SH-SY5Y (cell line): ENCODE measurements at regions not wholly inside any gene's neighbourhood (a gene's known extent, or its start where the extent isn't known, plus 50 kb on each side); places are given as distances from the start of the nearest gene placed in this dataset.

Experiments used
- GATA2 ChIP-seq: IDR thresholded peaks from 2 replicates; pipeline ENCODE4 v1.6.1; 2011; ENCODE audit warnings: mild to moderate bottlenecking, low read depth, low read length
- GATA3 ChIP-seq: IDR thresholded peaks from 2 replicates; pipeline ENCODE4 v1.6.1; 2011; ENCODE audit warnings: low read depth, mild to moderate bottlenecking, low read length, moderate library complexity

DNA sequence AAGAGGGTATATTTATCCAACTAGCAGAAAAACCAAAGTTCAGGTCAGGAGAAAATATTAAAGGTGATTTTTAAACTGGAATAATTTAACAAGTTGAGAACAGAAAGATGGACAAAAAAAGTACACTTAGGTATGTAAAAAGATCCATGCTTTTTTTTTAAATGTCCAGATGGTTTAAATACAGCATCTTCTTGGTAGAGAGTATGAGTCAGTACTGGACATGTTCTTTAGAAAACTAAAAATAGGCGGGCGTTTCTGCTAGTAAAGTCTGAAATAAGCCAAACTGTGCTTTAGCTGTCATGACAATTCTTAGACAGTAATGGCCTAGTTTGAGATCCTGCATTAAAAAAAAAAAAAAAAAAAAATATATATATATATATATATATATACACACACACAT lies 255.9 kb upstream of the ST8SIA4 start:
- TF ChIP-seq GATA2 (no peak), GATA3 (no peak)
